GM18499 (cell line): ENCODE measurements at regions not wholly inside any gene's neighbourhood (a gene's known extent, or its start where the extent isn't known, plus 50 kb on each side); places are given as distances from the start of the nearest gene placed in this dataset.

Experiments
- ATAC-seq: cut with Tn5 transposase; IDR thresholded peaks from one replicate; pipeline ENCODE4 v1.9.1; 2021; ENCODE audit warnings: moderate number of reproducible peaks; ENCODE audit not compliant: insufficient read depth, unreplicated experiment

- ATAC-seq, result no peak
Observed at GRCh38 chr1:95409901-95410300, 175.9 kb downstream of the RWDD3 start.

GRCh38 chr1:95415146-95415545 is 181.1 kb downstream of the RWDD3 start:
- ATAC-seq, result no peak

DNA sequence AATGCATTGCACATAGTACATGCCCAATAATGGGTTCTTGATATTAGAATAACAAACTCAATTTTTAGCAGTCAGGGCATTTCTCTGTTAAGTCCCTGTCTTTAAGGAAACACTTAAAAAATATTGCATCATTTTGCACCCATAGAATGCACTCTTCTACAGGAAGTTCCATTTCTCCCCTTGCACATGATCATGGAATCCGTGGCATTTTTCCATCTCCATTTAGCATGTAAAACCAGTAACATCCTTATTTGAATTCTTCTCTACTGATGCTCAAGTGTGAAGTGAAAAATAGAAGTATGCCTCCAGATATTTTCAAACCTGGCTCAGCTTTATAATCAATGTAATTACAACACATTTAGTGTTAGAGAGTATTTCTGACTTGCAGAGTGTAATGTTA is 192.8 kb downstream of the RWDD3 start:
- ATAC-seq, result no peak

DNA sequence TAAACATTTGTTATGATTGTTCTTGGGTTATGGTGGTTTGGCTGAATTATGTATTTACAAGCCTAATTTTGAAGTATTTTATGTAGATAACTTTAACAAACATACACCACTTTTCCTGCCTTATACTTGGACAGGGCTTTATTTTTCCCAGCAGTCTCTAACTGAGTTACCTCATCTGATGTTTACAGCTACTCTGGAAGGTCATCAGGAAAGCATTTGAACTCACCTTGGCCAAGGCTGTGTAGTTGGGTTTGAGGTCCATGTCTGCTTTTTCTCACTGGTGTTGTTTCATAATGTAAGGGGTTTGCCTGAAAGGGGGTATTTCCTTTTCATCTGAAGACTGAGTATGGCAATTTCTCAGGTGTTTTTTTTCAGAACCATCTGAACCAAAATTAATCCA is 193.5 kb downstream of the RWDD3 start:
- no peak for ATAC-seq

- no peak for ATAC-seq
Observed at GRCh38 chr1:95431235-95431634, 197.2 kb downstream of the RWDD3 start.

- no peak for ATAC-seq
Observed at GRCh38 chr1:95435611-95436010, 201.6 kb downstream of the RWDD3 start.

DNA sequence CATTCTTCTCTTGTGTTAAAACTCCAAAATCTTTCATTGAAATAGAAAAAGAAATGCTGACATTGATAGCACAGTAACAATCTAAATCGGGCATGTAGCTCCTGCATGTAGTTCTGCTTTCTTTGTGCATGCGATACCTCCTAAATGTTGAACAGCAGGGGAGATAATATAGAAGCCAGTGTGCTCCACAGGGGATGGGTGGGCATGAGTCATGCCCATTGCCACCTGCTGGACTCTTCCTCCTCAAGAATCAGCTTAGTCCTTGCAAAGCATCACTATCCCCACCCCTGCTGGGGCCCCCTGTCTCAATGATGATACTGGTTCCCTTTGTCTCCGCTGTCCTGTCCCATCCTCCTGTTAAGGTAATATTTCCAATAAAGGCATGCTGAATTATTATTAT is 203.0 kb downstream of the RWDD3 start:
- no peak for ATAC-seq

DNA sequence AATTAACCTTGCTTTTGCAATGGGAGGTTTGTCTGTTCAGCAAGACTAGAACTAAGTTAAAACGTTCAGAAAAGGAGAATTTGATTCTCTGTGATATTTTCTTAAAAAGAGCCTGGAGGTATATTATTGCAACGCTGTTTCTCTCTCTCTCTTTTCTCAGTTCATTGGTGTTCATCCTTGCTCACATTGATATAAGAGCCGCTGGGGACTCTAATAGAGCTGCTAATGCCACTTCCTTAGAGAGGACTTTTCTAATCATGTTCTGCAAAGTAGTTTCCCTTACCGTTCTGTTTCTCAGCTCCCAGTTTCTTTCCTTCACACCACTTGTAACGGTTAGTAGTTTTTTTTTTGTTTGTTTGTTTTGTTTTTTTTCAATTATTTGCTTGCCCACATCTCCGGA is 203.8 kb downstream of the RWDD3 start:
- no peak for ATAC-seq

DNA sequence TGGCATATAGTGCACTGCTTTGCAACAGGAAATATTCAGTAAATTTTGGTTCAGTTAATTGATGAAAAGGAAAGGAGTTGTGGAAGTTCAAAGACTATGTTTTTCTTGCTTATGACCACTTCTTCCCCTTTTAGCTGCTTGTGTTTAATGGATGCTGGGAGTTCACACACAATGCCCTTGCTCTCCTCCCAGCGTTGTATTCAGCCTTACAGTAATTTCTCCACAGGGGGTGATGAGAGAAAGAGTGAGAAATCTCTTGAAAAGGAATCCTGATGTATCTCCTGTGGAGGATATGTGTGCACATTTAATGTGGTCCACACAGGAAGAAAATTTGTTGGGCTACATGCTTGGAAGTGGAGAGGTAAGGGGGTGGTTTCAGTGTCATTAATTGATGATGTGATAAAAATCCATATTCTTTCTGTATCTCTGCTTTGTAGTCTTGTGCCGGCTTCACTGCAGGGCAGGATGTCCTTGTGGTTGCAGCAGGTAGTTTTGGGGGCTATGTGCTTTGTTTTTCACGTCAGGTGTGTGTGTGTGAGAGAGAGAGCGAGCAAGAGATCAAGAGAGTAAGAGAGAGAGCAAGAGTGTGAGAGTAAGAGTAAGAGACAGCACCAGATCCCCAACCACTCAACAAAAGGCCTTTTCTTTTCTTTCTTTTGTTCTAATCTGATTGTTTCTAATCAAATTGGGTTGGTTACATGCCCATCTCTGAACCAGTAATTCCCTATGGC is 204.4 kb downstream of the RWDD3 start:
- no peak for ATAC-seq

- no peak for ATAC-seq
Observed at GRCh38 chr1:95440511-95440910, 206.5 kb downstream of the RWDD3 start.

DNA sequence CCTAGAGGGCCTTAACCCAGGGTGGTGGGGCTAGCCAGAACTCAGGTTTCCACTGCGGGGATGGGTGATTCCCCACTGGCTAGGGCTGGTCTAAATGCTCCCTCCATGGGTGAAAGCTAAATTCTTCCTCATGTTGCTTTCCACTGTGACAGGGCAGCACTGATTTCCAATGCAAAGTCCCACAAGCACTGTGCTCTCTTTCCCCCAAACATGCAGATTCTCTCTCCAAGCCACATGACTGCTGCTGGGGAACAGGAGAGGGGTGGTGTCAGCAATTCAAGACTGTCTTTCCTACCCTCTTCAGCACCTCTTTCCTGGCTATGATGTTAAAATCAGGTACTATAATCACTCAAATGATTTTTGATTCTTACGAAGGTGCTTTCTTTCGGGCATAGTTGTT is 215.5 kb downstream of the RWDD3 start:
- ATAC-seq, result no peak

DNA sequence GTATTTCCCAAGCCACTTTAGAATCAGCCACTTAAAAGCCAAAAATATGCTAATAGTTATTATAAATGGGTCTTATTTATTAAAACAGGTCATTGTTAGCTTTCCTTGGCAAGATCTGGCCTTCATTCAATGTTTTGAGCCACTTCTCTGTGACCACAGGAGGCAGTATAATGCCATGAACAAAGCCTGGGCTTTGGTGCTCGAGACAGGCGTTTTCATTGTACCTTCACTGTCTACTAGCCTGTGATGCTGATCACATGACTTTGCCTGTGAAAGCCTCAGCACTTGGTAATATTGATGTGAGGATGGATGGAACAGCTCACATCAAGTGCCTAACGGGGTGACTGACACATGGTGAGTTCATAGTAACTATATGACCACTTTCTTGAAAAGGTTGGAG is 217.0 kb downstream of the RWDD3 start:
- no peak for ATAC-seq

DNA sequence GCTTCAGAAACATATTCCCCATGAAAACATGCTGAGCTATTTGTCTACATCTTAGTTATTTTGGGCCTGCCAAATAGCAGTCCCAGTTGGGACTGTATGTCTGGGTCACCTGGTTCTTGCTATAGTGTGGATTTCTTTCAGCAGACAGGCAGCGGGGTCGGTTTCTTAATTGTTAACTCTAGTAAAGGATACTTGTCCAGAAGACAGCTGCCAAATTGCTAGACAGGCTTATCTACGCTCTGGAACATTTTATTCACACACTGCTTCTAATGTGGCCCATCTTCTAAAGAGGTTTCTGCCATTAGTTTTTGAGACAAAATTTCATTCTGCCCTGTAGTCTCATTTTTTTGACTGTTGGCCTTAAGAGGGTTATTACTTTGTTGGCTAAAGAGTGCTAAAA is 217.9 kb downstream of the RWDD3 start:
- no peak for ATAC-seq

GRCh38 chr1:95453053-95453452 is 219.0 kb downstream of the RWDD3 start:
- ATAC-seq, result no peak

DNA sequence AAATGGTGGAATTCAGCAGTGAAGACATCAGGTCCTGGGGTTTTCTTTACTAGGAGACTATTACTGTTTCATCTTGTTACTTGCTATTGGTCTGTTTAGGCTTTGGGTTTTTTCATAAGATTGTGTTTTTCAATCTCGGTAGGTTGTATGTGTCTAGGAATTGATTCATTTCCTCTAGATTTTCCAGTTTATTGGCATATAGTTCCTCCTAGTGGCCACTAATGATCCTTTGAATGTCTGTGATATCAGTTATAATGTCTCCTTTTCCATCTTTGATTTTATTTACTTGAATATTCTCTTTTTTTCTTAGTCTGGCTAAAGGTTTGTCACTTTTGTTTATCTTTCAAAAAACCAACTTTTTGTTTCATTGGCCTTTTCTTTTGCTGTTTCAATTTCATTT is 233.0 kb downstream of the RWDD3 start:
- ATAC-seq, result no peak

GRCh38 chr1:95475686-95476457 is 241.9 kb downstream of the RWDD3 start:
- no peak for ATAC-seq

- ATAC-seq, result no peak
Observed at GRCh38 chr1:95496307-95496706, 262.3 kb downstream of the RWDD3 start.

- ATAC-seq, result no peak
Observed at GRCh38 chr1:95496773-95497172, 262.8 kb downstream of the RWDD3 start.

- ATAC-seq, result no peak
Observed at GRCh38 chr1:95497566-95497965, 263.6 kb downstream of the RWDD3 start.

- no peak for ATAC-seq
Observed at GRCh38 chr1:95503278-95504030, 269.4 kb downstream of the RWDD3 start.

DNA sequence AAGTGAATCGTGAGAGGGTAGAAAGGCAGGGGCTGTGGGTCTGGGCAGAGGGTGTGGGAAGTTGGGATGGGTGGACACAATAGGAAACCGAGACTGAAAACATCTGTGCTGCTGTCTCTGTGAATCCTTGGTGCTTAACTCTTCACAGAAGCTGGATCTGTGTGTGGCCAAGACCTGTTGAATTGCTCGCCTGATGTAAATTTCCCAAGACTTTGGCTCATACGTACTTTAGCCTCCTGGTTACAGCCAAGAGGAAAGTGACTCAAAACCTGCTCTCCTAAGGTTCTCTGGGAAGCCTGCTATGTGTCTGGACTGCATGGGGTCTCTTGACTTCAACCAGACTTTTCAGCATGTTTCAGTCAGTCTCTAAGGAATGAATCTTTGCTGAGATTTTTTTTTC is 270.3 kb downstream of the RWDD3 start:
- no peak for ATAC-seq
